HG02588 (cell line): ENCODE measurements at regions not wholly inside any gene's neighbourhood (a gene's known extent, or its start where the extent isn't known, plus 50 kb on each side); places are given as distances from the start of the nearest gene placed in this dataset.

ENCODE experiments used
- ATAC-seq: cut with Tn5 transposase; IDR thresholded peaks from one replicate; pipeline ENCODE4 v1.9.1; 2021; ENCODE audit warnings: mild to moderate bottlenecking, moderate library complexity; ENCODE audit not compliant: unreplicated experiment

DNA sequence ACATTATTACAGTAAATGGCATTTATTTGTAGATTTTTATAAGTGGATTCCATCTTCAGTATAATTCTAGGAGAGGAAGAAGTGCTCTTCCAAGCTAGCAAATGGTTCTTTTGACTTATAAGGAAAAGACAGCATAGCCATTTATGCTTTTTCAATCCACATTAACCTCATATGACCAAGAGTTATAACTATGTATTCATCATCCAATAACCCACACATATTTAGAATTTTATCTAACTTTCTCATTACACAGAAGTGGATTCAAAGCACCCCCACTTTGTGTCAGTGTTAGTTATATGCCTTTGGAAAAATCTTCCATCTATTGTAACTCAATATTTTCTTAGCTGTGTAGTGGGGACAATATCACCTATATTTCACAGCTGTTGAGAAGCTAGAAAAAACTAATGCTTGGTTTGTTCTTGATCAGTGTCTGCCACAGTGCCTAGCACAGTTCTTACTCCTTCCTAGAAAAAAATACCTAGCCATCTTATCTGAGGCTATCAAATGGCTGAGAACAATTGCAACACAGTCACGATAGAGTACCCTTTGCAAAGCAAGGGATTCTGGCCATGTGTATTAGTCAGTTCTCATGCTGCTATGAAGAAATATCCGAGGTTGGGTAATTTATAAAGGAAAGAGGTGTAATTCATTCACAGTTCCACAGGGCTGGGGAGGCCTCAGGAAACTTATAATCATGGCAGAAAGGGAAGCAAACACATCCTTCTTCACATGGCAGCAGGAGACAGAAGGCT is 986.3 kb downstream of the TFAP2A start:
- ATAC-seq: no peak

- ATAC-seq: no peak
These were observed 986.8 kb upstream of the SLC35B3 start for GRCh38 chr6:9422138-9422537.

DNA sequence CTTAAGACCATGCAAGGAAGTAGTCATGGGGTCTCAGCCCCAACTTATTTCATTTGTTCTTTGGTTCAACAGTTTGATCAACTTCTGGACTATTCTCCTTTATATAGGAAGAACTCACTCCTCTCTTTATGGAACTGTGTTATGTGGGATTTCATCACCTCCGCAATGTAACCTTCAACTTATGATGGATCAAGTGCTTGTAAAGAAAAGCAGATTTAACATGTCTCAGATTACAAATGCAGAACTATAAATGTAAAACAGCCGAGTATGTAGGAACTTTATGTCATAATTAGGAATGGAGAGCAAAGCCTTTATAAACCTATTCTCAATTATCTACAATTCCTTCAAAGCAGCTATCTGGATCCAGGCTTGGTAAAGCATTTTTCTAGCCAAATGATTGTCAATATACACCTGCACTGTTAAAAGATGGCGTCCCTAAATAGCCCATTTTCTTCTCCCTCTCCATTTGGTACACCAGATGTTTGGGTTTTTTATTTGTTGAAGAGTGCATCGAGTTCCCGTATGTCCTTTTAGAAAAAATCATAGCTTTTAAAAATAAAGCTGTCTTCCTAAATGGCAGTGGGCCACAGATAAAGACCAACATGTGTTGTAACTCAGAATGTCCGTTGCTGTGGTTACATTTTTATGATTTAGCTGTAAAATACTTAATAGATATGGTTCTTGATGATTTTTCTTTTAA is 985.1 kb upstream of the SLC35B3 start:
- no peak for ATAC-seq

GRCh38 chr6:9417400-9417799 is 982.1 kb upstream of the SLC35B3 start:
- no peak for ATAC-seq

DNA sequence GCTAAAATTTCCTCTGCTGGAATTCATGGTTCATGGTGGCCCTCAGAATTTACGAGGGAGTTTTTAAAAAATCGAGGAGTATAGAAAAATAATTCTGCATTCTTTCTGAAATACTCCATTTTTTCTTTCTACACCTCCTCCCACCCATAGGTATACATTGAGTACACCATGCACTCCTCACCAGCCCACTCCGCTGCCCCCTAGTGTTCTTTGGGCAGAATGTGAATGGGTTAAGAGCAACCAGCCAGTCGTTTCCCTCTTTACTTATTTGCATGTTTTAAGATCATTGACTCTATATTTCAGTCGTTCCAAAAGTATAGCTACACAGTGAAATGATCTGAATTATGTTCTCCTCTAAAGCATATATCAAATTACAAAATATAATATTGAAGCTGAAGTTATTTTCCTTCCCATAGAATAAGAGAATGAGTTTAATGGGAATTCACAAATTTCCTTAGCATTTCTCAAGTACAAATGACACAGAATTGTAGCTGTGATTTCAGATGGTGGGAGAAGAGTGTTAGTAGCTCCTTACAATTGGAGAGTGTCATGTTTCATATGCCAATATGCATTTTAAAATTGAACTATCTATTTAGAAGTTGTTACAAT is 977.7 kb upstream of the SLC35B3 start:
- peak; percentile 62 for ATAC-seq

DNA sequence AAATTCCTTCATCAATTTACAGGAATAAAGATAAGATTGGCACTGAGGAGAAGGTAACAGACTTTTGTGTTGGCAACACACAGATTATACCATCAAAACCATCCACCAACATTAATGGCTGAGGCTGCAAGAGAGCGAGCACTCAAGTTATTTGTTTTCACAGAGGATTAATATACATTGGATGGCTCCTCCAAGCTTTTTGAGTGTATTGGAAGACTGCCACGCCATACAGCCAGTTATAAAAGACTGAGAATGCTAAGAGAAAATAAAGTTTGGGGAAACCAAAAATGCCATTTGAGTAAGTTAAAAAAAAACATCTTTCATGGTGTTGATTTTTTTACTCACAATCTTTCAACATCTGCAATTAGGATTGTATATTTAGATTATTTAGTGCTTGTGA is 973.8 kb upstream of the SLC35B3 start:
- ATAC-seq: no peak

DNA sequence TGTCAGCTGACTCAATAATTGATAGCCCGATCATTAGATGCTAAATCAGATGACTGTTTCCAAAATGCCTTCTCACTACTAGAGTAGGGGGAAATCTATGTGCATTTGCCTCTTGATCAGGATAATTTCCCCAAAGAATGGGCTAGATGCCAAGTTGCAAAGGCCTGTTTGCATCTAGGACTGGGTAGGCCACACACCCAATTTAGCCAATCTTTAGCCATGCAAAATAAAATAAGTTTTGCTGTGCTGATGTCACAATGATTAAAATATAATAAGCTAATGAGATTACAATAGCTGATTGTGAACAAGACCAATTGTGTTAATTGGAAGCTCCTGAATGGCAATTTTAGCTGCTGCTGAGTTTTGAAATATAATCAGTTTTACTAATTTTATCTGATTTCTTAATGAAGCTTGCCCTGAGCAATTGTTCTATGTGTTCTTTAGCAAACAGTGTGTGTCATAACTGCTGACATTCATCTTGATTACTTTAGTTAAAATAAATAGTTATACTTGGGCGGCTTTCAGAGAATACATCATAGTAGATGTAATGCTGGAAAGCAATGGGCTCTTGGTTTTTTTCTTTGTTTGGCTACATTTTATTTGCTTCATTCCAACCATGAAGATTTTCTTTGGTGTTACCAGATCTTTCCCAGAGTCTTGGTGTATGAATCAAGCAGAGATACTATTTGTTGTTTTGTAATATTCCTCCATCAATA is 973.2 kb upstream of the SLC35B3 start:
- no peak for ATAC-seq

- no peak for ATAC-seq
These were observed 970.5 kb upstream of the SLC35B3 start for GRCh38 chr6:9405825-9406224.

- ATAC-seq: no peak
These were observed 970.0 kb upstream of the SLC35B3 start for GRCh38 chr6:9405369-9405768.

DNA sequence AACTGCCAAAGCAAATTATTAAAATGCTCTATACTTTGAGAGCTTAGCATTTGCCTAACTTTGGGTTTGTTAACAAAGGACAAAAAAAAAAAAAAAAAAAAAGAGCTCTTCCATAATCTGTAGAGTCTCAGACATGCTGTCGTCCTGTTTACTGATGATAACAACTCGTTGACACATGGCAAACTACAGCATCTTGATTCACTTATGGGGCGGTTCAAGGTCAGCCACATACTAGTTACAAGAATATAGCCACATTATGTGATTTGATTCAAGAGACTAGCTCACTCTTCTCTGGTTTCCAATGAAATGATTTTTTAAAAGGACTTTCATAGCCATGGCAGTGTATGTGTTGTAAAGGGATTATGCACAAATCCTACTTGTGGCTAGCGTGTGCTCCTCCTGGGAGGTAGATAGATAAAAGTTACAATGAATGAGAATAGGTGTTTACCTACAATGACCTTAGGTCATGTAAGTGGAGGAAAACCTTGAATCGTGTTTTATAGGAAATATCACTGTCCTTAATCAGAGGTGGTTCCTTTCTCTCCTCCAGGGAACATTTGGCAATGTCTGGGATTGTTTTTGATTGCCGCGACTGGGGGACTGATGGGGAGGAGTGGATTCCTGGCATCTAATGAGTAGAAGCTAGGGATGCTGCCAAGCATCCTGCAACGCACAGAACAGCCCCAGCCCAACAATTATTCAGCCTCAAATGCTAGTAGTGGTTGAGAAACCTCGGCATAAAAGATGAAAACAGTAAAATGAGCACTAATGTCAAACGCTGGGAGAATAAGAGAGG is 969.2 kb upstream of the SLC35B3 start:
- ATAC-seq: no peak

- ATAC-seq: no peak
These were observed 968.4 kb upstream of the SLC35B3 start for GRCh38 chr6:9403736-9404135.

GRCh38 chr6:9401960-9402359 is 966.6 kb upstream of the SLC35B3 start:
- ATAC-seq: no peak

- no peak for ATAC-seq
These were observed 964.6 kb upstream of the SLC35B3 start for GRCh38 chr6:9399916-9400315.

- ATAC-seq: no peak
These were observed 963.5 kb upstream of the SLC35B3 start for GRCh38 chr6:9398767-9399373.

GRCh38 chr6:9398071-9398766 is 962.9 kb upstream of the SLC35B3 start:
- ATAC-seq: no peak

GRCh38 chr6:9388596-9388995 is 953.3 kb upstream of the SLC35B3 start:
- ATAC-seq: no peak

- ATAC-seq: no peak
These were observed 945.2 kb upstream of the SLC35B3 start for GRCh38 chr6:9380568-9380967.

DNA sequence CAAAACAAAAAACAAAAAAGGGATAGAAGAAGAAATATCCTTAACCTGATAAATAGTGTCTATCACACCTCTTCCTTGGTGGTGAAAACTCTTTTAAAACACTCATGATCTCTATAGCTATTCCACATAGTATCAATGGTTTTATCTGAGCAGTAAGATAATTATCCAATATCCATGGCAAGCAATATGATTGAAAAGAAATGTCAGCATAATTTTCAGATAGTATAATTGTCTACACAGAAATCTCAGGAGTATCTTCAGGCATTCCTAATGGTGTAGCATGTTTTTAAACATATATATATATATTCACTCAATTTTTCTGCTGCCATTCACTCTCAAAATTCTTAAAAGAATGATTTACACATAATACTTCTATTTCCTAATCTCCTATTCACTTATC is 938.0 kb upstream of the SLC35B3 start:
- ATAC-seq: no peak

- no peak for ATAC-seq
These were observed 935.1 kb upstream of the SLC35B3 start for GRCh38 chr6:9370480-9370879.

- no peak for ATAC-seq
These were observed 930.0 kb upstream of the SLC35B3 start for GRCh38 chr6:9365378-9365777.
